GM21529 (cell line): ENCODE measurements at regions not wholly inside any gene's neighbourhood (a gene's known extent, or its start where the extent isn't known, plus 50 kb on each side); places are given as distances from the start of the nearest gene placed in this dataset.
A peak's percentile ranks its signal among the peaks of the same experiment; 100 is the strongest.
"Not testable (repeated sequence)": the region's sequence is repeated elsewhere in the genome, so short reads cannot be mapped to it uniquely, and the experiment has no call there.

Experiments
- ATAC-seq: cut with Tn5 transposase; IDR thresholded peaks from one replicate; pipeline ENCODE4 v1.9.1; 2021; ENCODE audit not compliant: unreplicated experiment

DNA sequence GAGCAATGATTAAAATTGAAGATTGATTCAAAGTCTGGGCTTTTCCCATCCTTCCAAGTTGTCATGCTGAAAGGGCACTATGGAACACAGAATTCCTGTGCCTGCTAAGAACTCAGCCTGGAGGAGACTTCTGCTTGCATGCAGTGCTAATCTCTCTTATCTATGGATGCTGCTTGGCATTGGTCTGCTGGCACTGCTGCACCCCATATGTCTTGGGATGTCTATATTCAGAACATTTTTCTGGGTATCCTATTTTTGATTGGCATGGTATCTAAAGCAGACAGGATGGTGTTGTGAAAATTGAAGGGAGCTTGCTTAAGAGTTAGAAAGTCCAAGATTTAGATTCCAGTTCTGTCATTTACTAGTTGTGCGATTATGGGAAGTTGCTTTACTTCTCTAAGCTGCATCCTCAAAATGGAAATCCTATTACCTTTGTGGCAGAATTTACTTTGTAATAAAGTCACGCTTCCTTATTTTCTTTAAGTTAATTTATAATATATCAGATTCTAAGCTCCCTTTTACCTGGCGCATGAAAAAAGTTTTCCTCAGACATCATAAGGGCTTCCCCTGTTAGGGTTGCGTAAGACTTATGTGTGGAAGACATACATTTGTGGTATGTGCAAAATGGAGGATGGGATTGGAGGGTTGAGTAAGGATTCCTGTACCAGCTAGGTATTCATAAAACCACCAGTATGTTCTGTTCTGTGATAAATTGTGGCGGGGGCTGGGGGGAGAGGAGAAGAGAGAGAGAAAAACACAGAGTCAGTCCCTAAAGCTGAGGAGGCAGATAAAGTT lies 254.0 kb downstream of the DMAC1 start:
- ATAC-seq, result no peak

DNA sequence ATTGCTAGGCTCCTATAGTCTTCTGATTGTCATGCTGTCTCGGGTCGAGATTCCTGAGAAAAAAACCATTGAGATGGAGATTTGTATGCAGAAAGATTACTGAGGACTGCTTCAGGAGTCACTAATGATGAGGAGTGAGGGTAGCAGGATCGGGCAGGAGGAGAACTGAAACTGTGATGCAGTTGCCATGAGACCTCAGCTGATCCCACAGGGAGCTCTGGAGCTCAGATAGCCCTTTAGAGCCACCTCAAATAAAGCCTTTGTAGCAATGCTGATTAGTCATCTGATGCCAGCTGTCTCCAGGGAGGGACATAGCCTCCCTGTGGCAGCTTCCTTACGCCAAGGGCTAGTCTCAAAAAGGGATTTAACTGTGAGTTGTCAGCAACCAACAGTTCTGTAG lies 256.9 kb downstream of the DMAC1 start:
- ATAC-seq, result no peak

- no peak for ATAC-seq
Observed at GRCh38 chr9:7542126-7542525, 257.5 kb downstream of the DMAC1 start.

GRCh38 chr9:7536310-7536939 lies 263.2 kb downstream of the DMAC1 start:
- ATAC-seq, result peak; percentile 81

- ATAC-seq, result no peak
Observed at GRCh38 chr9:7534211-7534935, 265.2 kb downstream of the DMAC1 start.

GRCh38 chr9:7533376-7534090 lies 266.0 kb downstream of the DMAC1 start:
- ATAC-seq, result no peak

DNA sequence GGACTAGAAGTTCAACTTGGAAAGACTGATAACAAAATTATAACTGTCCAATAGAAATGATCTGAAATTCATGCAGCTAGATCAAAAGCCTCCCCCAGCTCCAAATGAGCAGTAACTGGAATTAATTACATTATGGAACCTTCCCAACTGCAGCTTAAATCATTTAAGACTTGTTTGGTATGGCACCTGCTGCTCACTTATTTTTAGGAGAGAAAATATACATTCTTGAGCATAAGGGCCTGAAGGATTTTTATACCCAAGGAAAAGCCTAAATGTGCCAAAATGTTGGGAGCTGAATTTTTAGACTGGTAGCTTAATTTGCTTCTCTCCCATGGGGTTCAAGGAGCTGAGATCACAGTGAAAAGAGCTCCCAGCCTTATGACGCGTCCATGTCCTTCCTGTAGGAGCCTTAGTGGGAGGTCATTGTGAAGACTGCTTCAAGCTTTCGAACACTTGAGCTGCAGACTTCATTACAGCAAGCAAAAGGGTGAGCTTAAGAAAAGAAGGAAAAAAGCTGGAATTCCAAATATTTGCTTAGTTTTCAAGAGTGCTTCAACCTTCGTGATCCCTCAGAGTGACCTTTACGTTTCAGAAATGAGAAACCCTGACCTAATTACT lies 276.0 kb downstream of the DMAC1 start:
- ATAC-seq, result no peak

DNA sequence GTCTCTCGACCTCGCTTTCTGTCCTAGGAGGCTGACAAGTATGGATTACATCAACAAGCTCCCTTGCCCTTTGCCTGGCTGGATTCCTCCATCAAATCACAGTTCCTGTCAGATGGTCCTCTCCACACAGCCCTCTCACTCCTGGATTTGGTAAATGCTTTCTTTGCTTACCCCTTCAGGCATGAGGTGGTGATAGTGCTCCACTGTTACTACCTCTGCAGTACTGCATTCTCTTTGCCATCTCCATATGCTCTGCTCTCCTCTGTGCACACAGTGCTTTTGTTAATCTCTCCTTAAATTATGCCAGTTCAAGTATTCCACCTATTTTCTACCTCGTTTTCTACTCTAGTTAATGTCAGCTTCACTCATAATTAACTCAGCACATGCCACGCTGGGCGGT lies 279.2 kb downstream of the DMAC1 start:
- ATAC-seq, result no peak

- no peak for ATAC-seq
Observed at GRCh38 chr9:7516376-7516775, 283.2 kb downstream of the DMAC1 start.

GRCh38 chr9:7510199-7510598 lies 289.4 kb downstream of the DMAC1 start:
- no peak for ATAC-seq

GRCh38 chr9:7509576-7510145 lies 289.9 kb downstream of the DMAC1 start:
- ATAC-seq, result no peak

- ATAC-seq, result no peak
Observed at GRCh38 chr9:7508516-7508915, 291.1 kb downstream of the DMAC1 start.

DNA sequence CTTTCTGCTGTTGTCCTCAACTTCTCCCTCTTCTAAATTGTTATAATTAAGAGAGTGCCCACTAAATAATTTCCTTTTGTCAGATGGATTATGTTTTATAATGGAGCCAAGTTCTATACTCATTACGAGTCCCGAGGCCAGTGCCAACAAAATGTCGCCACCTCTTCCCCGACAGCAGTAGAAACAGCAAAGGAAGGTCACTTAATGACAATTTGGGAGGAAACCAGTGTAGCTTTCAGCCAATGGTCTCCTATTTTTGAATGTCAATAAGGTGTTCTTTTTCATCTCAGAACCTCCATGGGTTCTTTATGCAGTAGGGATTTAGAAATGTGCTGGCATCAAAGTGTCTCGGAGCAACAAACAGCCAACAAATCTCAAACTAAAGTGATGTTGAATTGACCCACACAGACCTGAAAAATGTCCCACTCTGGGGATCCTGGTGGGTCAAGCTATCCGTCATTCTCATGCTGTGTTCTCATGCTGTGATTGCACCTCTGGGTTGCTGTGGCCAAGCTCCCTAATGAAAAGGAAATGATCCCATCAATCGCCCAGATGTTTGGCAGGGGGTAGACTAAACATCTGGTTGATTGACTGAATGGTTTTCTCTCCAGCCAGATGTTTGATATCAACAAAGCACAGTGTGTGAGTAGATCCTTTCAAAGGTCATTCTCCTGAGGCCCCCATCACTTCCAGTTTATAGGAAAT lies 291.9 kb downstream of the DMAC1 start:
- ATAC-seq, result no peak

- ATAC-seq, result no peak
Observed at GRCh38 chr9:7507026-7507425, 292.6 kb downstream of the DMAC1 start.

DNA sequence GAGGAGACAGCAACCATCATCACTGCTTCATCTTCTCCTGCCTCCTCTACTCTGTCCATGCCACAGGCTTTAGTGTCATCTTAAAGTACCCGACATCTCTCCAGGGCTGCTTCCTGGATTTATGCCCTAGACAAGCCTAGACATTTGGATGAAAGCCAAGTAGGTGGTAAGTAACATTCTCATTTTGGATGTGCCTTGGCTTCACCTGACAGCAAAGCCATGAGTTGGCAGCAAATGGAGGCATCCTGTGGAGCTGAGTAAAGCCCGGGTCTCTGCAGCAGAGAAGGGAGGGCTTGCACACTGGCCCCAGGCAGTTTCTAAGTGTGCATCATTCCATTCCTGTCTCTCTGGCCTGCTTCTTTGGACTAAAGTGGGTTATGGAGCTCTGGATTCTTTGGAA lies 299.1 kb downstream of the DMAC1 start:
- no peak for ATAC-seq

- no peak for ATAC-seq
Observed at GRCh38 chr9:7491641-7492040, 307.9 kb downstream of the DMAC1 start.

GRCh38 chr9:7490317-7491108 lies 309.1 kb downstream of the DMAC1 start:
- ATAC-seq, result no peak

DNA sequence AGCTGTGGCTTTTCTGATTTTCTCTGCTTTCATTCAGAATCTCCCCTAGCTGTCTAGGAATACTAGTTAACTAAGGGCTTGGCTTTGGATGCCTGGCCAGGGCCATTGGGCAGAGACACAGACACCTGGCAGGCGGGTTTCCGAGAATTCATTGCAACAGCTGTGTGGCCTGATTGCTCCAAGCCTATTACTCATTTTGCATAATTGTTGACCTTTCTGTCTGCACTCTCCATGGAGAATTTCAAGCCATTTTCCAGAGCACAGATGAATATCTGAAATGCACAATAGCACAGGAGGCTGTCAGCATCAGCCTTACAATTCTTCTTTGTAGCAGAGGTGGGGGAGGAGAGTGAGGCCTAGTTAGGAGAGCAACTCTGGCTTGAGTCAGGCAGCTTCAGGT lies 310.5 kb downstream of the DMAC1 start:
- ATAC-seq, result no peak

DNA sequence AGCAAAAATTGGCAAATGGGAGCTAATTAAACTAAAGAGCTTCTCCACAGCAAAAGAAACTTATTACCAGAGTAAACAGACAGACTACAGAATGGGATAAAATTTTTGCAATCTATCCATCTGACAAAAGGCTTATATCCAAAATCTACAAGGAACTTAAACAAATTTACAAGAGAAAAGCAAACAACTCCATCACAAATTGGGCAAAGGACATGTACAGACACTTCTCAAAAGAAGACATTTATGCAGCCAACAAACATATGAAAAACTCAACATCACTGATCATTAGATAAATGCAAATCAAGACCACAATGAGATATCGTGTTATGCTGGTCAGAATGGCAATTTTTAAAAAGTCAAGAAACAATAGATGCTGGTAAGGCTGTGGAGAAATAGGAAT lies 315.6 kb downstream of the DMAC1 start:
- ATAC-seq, result not testable (repeated sequence)
